Stomach (tissue), 4 donors: ENCODE measurements at regions not wholly inside any gene's neighbourhood (a gene's known extent, or its start where the extent isn't known, plus 50 kb on each side); places are given as distances from the start of the nearest gene placed in this dataset.

Source experiments
- CTCF ChIP-seq, 7 experiments: fragments of 450-650 bp in 4 of 7; fragments of 200-600 bp in 3 of 7; sonication (generic) in 3 of 7; IDR thresholded peaks; one replicate each; pipeline ENCODE4 v1.5.1; 2016 to 2019; ENCODE audit warnings: antibody characterized with exemption in 7 of 7, control low read depth in 2 of 7, mild to moderate bottlenecking in 1 of 7
- EP300 ChIP-seq: sonication (generic); formaldehyde crosslinking; IDR thresholded peaks from one replicate; pipeline ENCODE4 v1.6.1; 2017; ENCODE audit warnings: antibody characterized with exemption
- POLR2AphosphoS5 ChIP-seq, 3 donors: sonication (generic); formaldehyde crosslinking; IDR thresholded peaks; one replicate each; pipeline ENCODE4 v1.6.1; 2016; ENCODE audit warnings: antibody characterized with exemption in 3 of 3

- TF ChIP-seq CTCF (IDR thresholded peaks at IDR 0.05): no peak
- no peak for TF ChIP-seq EP300
- no peak for TF ChIP-seq POLR2AphosphoS5 (IDR thresholded peaks at IDR 0.05)
These were observed 433.7 kb upstream of the MGMT start for GRCh38 chr10:129033340-129033739.
